Breast epithelium (tissue), 3 donors: ENCODE measurements at regions not wholly inside any gene's neighbourhood (a gene's known extent, or its start where the extent isn't known, plus 50 kb on each side); places are given as distances from the start of the nearest gene placed in this dataset.

Experiments
- POLR2A ChIP-seq: fragments of 450-650 bp; IDR thresholded peaks from one replicate; pipeline ENCODE4 v1.6.1; 2016; ENCODE audit warnings: antibody characterized with exemption, mild to moderate bottlenecking, moderate library complexity
- POLR2AphosphoS5 ChIP-seq, 3 donors: sonication (generic); formaldehyde crosslinking; IDR thresholded peaks; one replicate each; pipeline ENCODE4 v1.6.1; 2017; ENCODE audit warnings: antibody characterized with exemption in 3 of 3
- TF ChIP-seq, protein P1 (sequence below), 3 donors: fragments of 450-650 bp; IDR thresholded peaks; one replicate each; pipeline ENCODE4 v1.5.1; 2016 to 2017; ENCODE audit warnings: antibody characterized with exemption in 3 of 3, mild to moderate bottlenecking in 3 of 3, moderate library complexity in 3 of 3

DNA sequence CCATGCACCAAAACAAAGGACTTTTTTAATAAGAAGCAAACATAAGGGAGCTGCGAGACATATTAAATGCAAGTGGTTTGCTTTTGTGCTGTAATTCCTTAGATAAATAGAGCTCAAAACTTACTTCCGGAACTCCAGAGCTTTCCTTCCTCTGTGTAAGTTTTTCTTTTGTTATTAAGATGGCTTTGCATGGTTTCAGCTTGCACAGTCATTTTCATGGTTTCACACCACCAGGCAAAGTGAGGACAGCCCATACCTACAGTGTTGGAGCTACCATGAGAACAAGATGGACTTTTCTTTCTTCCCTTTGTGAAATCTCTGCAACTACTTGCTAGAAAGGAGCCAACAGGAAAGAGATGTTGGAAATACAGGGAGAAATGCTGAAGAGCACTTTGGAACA, 368.0 kb downstream of the SETD4 start:
- TF ChIP-seq, protein P1, sequence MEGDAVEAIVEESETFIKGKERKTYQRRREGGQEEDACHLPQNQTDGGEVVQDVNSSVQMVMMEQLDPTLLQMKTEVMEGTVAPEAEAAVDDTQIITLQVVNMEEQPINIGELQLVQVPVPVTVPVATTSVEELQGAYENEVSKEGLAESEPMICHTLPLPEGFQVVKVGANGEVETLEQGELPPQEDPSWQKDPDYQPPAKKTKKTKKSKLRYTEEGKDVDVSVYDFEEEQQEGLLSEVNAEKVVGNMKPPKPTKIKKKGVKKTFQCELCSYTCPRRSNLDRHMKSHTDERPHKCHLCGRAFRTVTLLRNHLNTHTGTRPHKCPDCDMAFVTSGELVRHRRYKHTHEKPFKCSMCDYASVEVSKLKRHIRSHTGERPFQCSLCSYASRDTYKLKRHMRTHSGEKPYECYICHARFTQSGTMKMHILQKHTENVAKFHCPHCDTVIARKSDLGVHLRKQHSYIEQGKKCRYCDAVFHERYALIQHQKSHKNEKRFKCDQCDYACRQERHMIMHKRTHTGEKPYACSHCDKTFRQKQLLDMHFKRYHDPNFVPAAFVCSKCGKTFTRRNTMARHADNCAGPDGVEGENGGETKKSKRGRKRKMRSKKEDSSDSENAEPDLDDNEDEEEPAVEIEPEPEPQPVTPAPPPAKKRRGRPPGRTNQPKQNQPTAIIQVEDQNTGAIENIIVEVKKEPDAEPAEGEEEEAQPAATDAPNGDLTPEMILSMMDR (IDR thresholded peaks at IDR 0.05): no peak
- TF ChIP-seq POLR2A (no peak), POLR2AphosphoS5 (IDR thresholded peaks at IDR 0.05) (no peak)
